ENCODE measurements at regions not wholly inside any gene's neighbourhood (a gene's known extent, or its start where the extent isn't known, plus 50 kb on each side); places are given as distances from the start of the nearest gene placed in this dataset.

GRCh38 chr3:76547674-76548073 lies 492.2 kb upstream of the ROBO2 start:
- no peaks in the 10 kb centered on the region for H3K36me3 ChIP-seq (ENCODE audit: insufficient read depth, low read length)
- H3K4me3 ChIP-seq (ENCODE audit: low read depth, low read length, poor library complexity, severe bottlenecking) = no peak overlapping the region
- BruUV-seq (replicated peaks) = no TSS peak
- POLR2A ChIA-PET = interaction anchor here (0.5 kb wide), 1 partner anchor 253 kb away, joined by 6 read pairs; no protein-coding TSS in a partner anchor
- intact Hi-C loops (cut with micrococcal nuclease; ENCODE audit: unreplicated experiment) = no loop called here
- H3K9me2 ChIP-seq (ENCODE audit: insufficient read depth, low read length) = no peaks in the 10 kb centered on the region
- no peaks in the 10 kb centered on the region for H4K20me1 ChIP-seq (ENCODE audit: insufficient read depth, low read length)
- CTCF ChIA-PET (ENCODE audit: unreplicated experiment) = no interaction called here
- no peak overlapping the region for H3K27ac ChIP-seq (ENCODE audit: low read depth, low read length, poor library complexity, severe bottlenecking)
- no peaks in the 10 kb centered on the region for H3K4me1 ChIP-seq (ENCODE audit: insufficient read depth, low read length, poor library complexity, severe bottlenecking)
- H3K4me2 ChIP-seq (ENCODE audit: low read length) = no peak overlapping the region
- H3K79me2 ChIP-seq (ENCODE audit: insufficient read depth, low read depth, low read length) = no peaks in the 10 kb centered on the region
- H2AFZ ChIP-seq (ENCODE audit: low read length) = no peak overlapping the region
- H3K9me3 ChIP-seq (ENCODE audit: low read length) = no peaks in the 10 kb centered on the region
- no peak for DNase-seq (ENCODE audit: low spot score)
- TF ChIP-seq, protein P1, sequence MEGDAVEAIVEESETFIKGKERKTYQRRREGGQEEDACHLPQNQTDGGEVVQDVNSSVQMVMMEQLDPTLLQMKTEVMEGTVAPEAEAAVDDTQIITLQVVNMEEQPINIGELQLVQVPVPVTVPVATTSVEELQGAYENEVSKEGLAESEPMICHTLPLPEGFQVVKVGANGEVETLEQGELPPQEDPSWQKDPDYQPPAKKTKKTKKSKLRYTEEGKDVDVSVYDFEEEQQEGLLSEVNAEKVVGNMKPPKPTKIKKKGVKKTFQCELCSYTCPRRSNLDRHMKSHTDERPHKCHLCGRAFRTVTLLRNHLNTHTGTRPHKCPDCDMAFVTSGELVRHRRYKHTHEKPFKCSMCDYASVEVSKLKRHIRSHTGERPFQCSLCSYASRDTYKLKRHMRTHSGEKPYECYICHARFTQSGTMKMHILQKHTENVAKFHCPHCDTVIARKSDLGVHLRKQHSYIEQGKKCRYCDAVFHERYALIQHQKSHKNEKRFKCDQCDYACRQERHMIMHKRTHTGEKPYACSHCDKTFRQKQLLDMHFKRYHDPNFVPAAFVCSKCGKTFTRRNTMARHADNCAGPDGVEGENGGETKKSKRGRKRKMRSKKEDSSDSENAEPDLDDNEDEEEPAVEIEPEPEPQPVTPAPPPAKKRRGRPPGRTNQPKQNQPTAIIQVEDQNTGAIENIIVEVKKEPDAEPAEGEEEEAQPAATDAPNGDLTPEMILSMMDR (conservative IDR thresholded peaks at IDR 0.05; ENCODE audit: low read length) = no peak
- no peak for TF ChIP-seq EZH2phosphoT487 (IDR thresholded peaks at IDR 0.05; ENCODE audit: borderline replicate concordance, low read depth, low read length)

DNA sequence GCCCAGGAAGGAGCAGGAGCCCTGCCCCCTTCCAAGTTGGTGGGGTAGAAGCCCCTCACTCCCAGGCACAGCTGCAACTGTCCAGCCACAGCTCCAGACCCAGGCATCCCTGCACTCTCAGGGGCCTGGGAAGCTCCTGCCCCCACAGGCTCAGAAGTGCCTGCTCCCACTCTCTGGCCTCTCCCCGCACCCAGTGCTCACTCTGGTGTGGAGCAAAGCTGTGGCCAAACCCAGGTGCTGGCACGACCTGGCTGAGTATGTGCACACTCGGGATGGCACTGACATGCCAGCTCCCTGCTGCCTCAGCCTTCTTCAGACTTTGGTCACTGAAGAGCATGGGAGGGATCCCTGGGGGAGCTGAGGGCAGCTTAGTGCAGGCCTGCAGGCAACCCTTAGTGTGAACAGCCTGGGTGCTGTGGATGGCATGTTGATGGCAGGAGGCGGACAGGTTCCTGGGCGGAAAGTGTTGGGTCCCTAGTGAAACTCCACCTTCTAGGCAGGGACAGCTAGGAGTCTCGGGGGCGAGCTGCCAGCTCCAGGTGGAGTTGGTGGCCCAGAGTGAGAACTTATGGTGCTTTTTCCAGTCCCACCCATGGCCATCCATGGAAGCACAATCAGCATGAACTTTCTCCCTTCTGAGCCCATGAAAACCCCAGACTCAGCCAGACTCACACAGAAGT lies 489.2 kb upstream of the ROBO2 start:
- BruUV-seq (replicated peaks) = no TSS peak
- H3K4me2 ChIP-seq (ENCODE audit: low read length) = no peak overlapping the region
- no peaks in the 10 kb centered on the region for H3K9me3 ChIP-seq (ENCODE audit: low read length)
- H3K27ac ChIP-seq (ENCODE audit: low read depth, low read length, poor library complexity, severe bottlenecking) = no peak overlapping the region
- no peak for TF ChIP-seq EZH2phosphoT487 (IDR thresholded peaks at IDR 0.05; ENCODE audit: borderline replicate concordance, low read depth, low read length)
- TF ChIP-seq, protein P1 (conservative IDR thresholded peaks at IDR 0.05; ENCODE audit: low read length) = no peak
- no peaks in the 10 kb centered on the region for H3K4me1 ChIP-seq (ENCODE audit: insufficient read depth, low read length, poor library complexity, severe bottlenecking)
- H3K9me2 ChIP-seq (ENCODE audit: insufficient read depth, low read length) = no peaks in the 10 kb centered on the region
- ChIA-PET CTCF (ENCODE audit: unreplicated experiment) (no interaction called here), POLR2A (interaction anchor here (0.7 kb wide), 1 partner anchor 14 kb away, joined by 3 read pairs; no protein-coding TSS in a partner anchor)
- H3K36me3 ChIP-seq (ENCODE audit: insufficient read depth, low read length) = no peaks in the 10 kb centered on the region
- H3K79me2 ChIP-seq (ENCODE audit: insufficient read depth, low read depth, low read length) = no peaks in the 10 kb centered on the region
- H4K20me1 ChIP-seq (ENCODE audit: insufficient read depth, low read length) = no peaks in the 10 kb centered on the region
- H3K4me3 ChIP-seq (ENCODE audit: low read depth, low read length, poor library complexity, severe bottlenecking) = no peak overlapping the region
- no peak for DNase-seq (ENCODE audit: low spot score)
- intact Hi-C loops (cut with micrococcal nuclease; ENCODE audit: unreplicated experiment) = no loop called here
- no peak overlapping the region for H2AFZ ChIP-seq (ENCODE audit: low read length)

DNA sequence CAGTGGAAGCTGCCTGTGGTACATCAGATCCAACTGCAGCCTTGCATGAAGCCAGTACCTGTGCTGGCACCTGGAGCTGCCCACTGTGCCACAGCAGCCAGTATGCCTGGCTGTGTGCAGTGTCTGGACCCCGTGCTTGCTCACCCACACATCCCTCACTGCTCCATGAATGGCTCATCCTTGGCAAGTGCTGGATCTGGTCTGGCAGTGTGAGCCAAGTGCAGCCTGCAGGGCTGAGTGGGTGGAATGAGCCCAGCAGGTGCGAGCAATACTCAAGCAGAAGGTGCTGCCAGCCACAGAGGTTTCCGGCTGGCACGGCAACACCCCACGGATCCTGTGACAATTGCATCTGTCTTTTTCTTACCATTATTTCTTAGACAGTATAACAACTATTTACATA lies 488.2 kb upstream of the ROBO2 start:
- intact Hi-C loops (cut with micrococcal nuclease; ENCODE audit: unreplicated experiment) = no loop called here
- no peaks in the 10 kb centered on the region for H3K79me2 ChIP-seq (ENCODE audit: insufficient read depth, low read depth, low read length)
- H3K4me3 ChIP-seq (ENCODE audit: low read depth, low read length, poor library complexity, severe bottlenecking) = no peak overlapping the region
- H3K9me2 ChIP-seq (ENCODE audit: insufficient read depth, low read length) = no peaks in the 10 kb centered on the region
- no peak overlapping the region for H3K27ac ChIP-seq (ENCODE audit: low read depth, low read length, poor library complexity, severe bottlenecking)
- no peak for DNase-seq (ENCODE audit: low spot score)
- CTCF ChIA-PET (ENCODE audit: unreplicated experiment) = no interaction called here
- H3K36me3 ChIP-seq (ENCODE audit: insufficient read depth, low read length) = no peaks in the 10 kb centered on the region
- no peaks in the 10 kb centered on the region for H4K20me1 ChIP-seq (ENCODE audit: insufficient read depth, low read length)
- no peak for TF ChIP-seq EZH2phosphoT487 (IDR thresholded peaks at IDR 0.05; ENCODE audit: borderline replicate concordance, low read depth, low read length)
- TF ChIP-seq, protein P1 (conservative IDR thresholded peaks at IDR 0.05; ENCODE audit: low read length) = no peak
- no peak overlapping the region for H3K4me2 ChIP-seq (ENCODE audit: low read length)
- no peaks in the 10 kb centered on the region for H3K4me1 ChIP-seq (ENCODE audit: insufficient read depth, low read length, poor library complexity, severe bottlenecking)
- H2AFZ ChIP-seq (ENCODE audit: low read length) = no peak overlapping the region
- POLR2A ChIA-PET = interaction anchor here (0.6 kb wide), 1 partner anchor 18 kb away, joined by 3 read pairs; no protein-coding TSS in a partner anchor
- BruUV-seq (replicated peaks) = no TSS peak
- H3K9me3 ChIP-seq (ENCODE audit: low read length) = no peaks in the 10 kb centered on the region
